Endothelial cell of umbilical vein (primary cell): ENCODE measurements at regions not wholly inside any gene's neighbourhood (a gene's known extent, or its start where the extent isn't known, plus 50 kb on each side); places are given as distances from the start of the nearest gene placed in this dataset.
A peak's percentile ranks its signal among the peaks of the same experiment; 100 is the strongest.

Experiments
- BruUV-seq: library from RNA; stranded (reverse); fragments of 400-500 nt; replicated peaks from 2 replicates; lab custom pipeline; 2021; lab: Mats Ljungman, UMichigan
- CTCF ChIA-PET: fragments of 300-600, 350-600 bp; sonication (Branson Sonifier 250); formaldehyde crosslinking; loops from one replicate; lab custom pipeline; 2021; ENCODE audit warnings: antibody characterized with exemption, inconsistent platforms; lab: Charles Lee
- POLR2A ChIA-PET: fragments of 300-600, 350-600 bp; sonication (Branson Sonifier 250); formaldehyde crosslinking; loops from one replicate; lab custom pipeline; 2021; ENCODE audit warnings: antibody characterized with exemption, inconsistent platforms; lab: Charles Lee
- DNase-seq: peaks from one replicate; pipeline ENCODE4 v3.0.0-alpha.2; 2011; ENCODE audit warnings: low read depth, low spot score
- FAIRE-seq: peaks from 2 replicates; lab custom pipeline; 2011; peaks lifted over from hg19 to GRCh38; lab: Jason Lieb, UNC
- H2AFZ ChIP-seq: 2 replicates; pipeline ENCODE4 v1.6.0; 2012; ENCODE audit warnings: low read depth, low read length, control low read depth, inconsistent platforms
- H3K27ac ChIP-seq: 2 replicates; pipeline ENCODE4 v1.5.1; 2011; ENCODE audit warnings: low read depth, mild to moderate bottlenecking, control low read depth, low read length, moderate library complexity; ENCODE audit not compliant: insufficient read depth
- H3K27me3 ChIP-seq, 2 experiments: 2 replicates each; pipeline versions ENCODE4 v1.6.0 to v1.6.1; 2011; ENCODE audit warnings: low read length in 2 of 2, mixed read lengths in 1 of 2; ENCODE audit not compliant: control insufficient read depth in 2 of 2, insufficient read depth in 2 of 2
- H3K36me3 ChIP-seq, 2 experiments: 2 replicates in 1 of 2; 3 replicates in 1 of 2; pipeline ENCODE4 v1.5.1; 2011; ENCODE audit warnings: low read length in 2 of 2, mild to moderate bottlenecking in 1 of 2, moderate library complexity in 1 of 2; ENCODE audit not compliant: control insufficient read depth in 2 of 2, insufficient read depth in 2 of 2; ENCODE audit errors: extremely low read depth in 1 of 2
- H3K4me1 ChIP-seq: 3 replicates; pipeline ENCODE4 v1.5.1; 2011; ENCODE audit warnings: mild to moderate bottlenecking, low read length; ENCODE audit not compliant: control insufficient read depth, insufficient read depth; ENCODE audit errors: extremely low read depth
- H3K4me2 ChIP-seq: 2 replicates; pipeline ENCODE4 v1.6.1; 2011; ENCODE audit warnings: low read length, control low read depth, mixed read lengths; ENCODE audit not compliant: insufficient read depth
- H3K4me3 ChIP-seq, 3 experiments: fragments of 200-600 bp in 1 of 3; sonication (generic), shearing (Covaris generic) in 1 of 3; replicated peaks in 1 of 3; 2 replicates each; pipeline ENCODE4 v1.5.1; 2011 to 2016; ENCODE audit warnings: control low read depth in 3 of 3, low read length in 3 of 3, mild to moderate bottlenecking in 2 of 3, inconsistent platforms in 1 of 3, low read depth in 1 of 3, moderate library complexity in 1 of 3; ENCODE audit not compliant: insufficient read depth in 1 of 3
- H3K79me2 ChIP-seq: 2 replicates; pipeline ENCODE4 v1.6.0; 2012; ENCODE audit warnings: low read length, inconsistent platforms; ENCODE audit not compliant: control insufficient read depth, insufficient read depth
- H3K9ac ChIP-seq: replicated peaks from 2 replicates; pipeline ENCODE3; 2011; ENCODE audit warnings: low read length, control low read depth; ENCODE audit not compliant: insufficient read depth; ENCODE audit errors: extremely low read depth
- H3K9me1 ChIP-seq: replicated peaks from 3 replicates; pipeline ENCODE4 v1.6.0; 2011; ENCODE audit warnings: mild to moderate bottlenecking, low read length; ENCODE audit not compliant: control insufficient read depth, insufficient read depth; ENCODE audit errors: extremely low read depth
- H3K9me3 ChIP-seq: replicated peaks from 2 replicates; pipeline ENCODE4 v1.5.1; 2012; ENCODE audit warnings: low read length, inconsistent platforms; ENCODE audit not compliant: control insufficient read depth, insufficient read depth
- H4K20me1 ChIP-seq: replicated peaks from 2 replicates; pipeline ENCODE3; 2011; ENCODE audit warnings: mild to moderate bottlenecking, low read length; ENCODE audit not compliant: control insufficient read depth, insufficient read depth; ENCODE audit errors: extremely low read depth
- EZH2 ChIP-seq: IDR thresholded peaks from 2 replicates; pipeline ENCODE4 v1.6.1; 2012; ENCODE audit warnings: borderline replicate concordance, low read depth, mild to moderate bottlenecking, moderate library complexity, low read length, inconsistent platforms; ENCODE audit not compliant: severe bottlenecking
- FOS ChIP-seq: IDR thresholded peaks from 2 replicates; pipeline ENCODE4 v1.6.1; 2011; ENCODE audit warnings: mild to moderate bottlenecking, low read length, moderate library complexity, borderline replicate concordance; ENCODE audit not compliant: insufficient read depth
- GATA2 ChIP-seq: IDR thresholded peaks from 2 replicates; pipeline ENCODE4 v1.7.0; 2011; ENCODE audit warnings: low read depth, mild to moderate bottlenecking, moderate library complexity, mixed read lengths, low read length; ENCODE audit not compliant: insufficient read length, insufficient read depth
- JUN ChIP-seq: IDR thresholded peaks from 2 replicates; pipeline ENCODE4 v1.6.1; 2011; ENCODE audit warnings: borderline replicate concordance, low read depth; ENCODE audit not compliant: insufficient read length, insufficient read depth
- MYC ChIP-seq: IDR thresholded peaks from one replicate; pipeline ENCODE4 v1.6.1; 2011; ENCODE audit warnings: mild to moderate bottlenecking, low read depth, low read length
- POLR2A ChIP-seq: IDR thresholded peaks from 2 replicates; pipeline ENCODE4 v1.6.1; 2012; ENCODE audit warnings: low read depth, mild to moderate bottlenecking, control low read depth, low read length
- POLR2AphosphoS5 ChIP-seq: IDR thresholded peaks from 2 replicates; pipeline ENCODE4 v1.6.1; 2012; ENCODE audit warnings: low read depth, mild to moderate bottlenecking, control low read depth, low read length, moderate library complexity; ENCODE audit not compliant: insufficient read depth
- dilution Hi-C: fragments of 300-500 bp; cut with MboI; formaldehyde crosslinking; loops from one replicate; pipeline ENCODE4 v1.15.0; 2019; ENCODE audit warnings: low sequenced_read_pairs; ENCODE audit not compliant: extremely low pct_ligation_motif_present
- intact Hi-C: fragments of 100-400 bp; cut with micrococcal nuclease; formaldehyde crosslinking; loops from one replicate; pipeline ENCODE4 v1.10.0; 2022
- TF ChIP-seq, protein P1 (sequence below), 2 donors: IDR thresholded peaks; 1 replicate in 1 of 2; 2 replicates in 1 of 2; pipeline ENCODE4 v1.5.1; 2011; ENCODE audit warnings: low read length in 2 of 2, mild to moderate bottlenecking in 2 of 2, moderate library complexity in 2 of 2, control low read depth in 1 of 2, inconsistent platforms in 1 of 2, low read depth in 1 of 2; ENCODE audit not compliant: insufficient read depth in 1 of 2; ENCODE audit errors: extremely low read depth in 1 of 2
- TF ChIP-seq, protein P2 (sequence below): IDR thresholded peaks from 2 replicates; pipeline ENCODE4 v1.6.1; 2011; ENCODE audit not compliant: insufficient read depth, insufficient read length

DNA sequence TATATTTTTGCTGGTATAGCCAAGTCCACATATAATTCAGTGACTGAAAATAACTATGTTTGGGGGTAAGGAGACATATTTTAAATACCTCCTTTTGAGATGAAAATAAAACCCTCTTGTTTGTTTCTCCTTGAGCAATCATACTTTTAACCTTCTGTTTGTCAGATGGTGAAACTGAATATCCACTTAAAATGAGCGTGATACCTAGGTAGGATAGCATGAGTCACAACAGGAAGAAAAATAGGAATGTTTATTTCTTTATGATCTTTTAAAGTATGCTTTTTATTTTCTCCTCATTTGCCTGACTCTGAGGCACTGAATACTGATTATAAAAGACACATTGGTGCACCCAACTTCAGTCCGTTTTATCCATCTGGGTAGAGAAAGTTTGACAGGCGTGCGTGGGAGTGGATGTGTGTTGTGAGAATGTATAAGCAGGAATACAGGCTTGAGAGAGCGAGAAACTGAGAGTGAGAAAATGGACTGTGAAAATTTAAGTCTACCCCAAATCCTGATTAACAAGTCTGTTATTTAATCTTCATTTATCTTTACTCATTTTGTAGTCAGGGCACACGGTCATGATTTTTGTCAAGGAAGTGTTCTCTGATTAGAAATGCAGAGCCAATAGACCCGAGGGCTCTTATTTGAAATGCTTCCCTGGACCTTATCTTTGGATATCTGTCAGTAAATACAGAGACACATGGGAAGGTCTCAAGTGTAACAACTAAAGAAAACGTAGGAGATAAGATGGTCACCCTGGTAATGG lies 62.1 kb upstream of the ANTXR2 start:
- H3K9me3 ChIP-seq: no peaks in the 10 kb centered on the region
- H3K27me3 ChIP-seq: no peaks in the 10 kb centered on the region
- H3K36me3 ChIP-seq: no peaks in the 10 kb centered on the region
- no TSS peak for BruUV-seq
- ChIA-PET POLR2A (no interaction called here), CTCF (interaction anchor here (3.1 kb wide), 1 partner anchor 9 kb away, joined by 10 read pairs; no protein-coding TSS in a partner anchor)
- peaks cover 11% of the 10 kb centered on the region for H3K4me1 ChIP-seq
- H2AFZ ChIP-seq: peak overlapping the region; percentile 71
- no peaks in the 10 kb centered on the region for H3K9me1 ChIP-seq
- H4K20me1 ChIP-seq: no peaks in the 10 kb centered on the region
- H3K4me3 ChIP-seq: no peak overlapping the region
- dilution Hi-C loops (no loop called here), intact Hi-C loops (no loop called here)
- H3K4me2 ChIP-seq: no peak overlapping the region
- DNase-seq: peak; percentile 29
- TF ChIP-seq MYC: no peak
- no peak for TF ChIP-seq JUN
- no peak for TF ChIP-seq POLR2AphosphoS5
- no peak for TF ChIP-seq POLR2A
- TF ChIP-seq, protein P1, sequence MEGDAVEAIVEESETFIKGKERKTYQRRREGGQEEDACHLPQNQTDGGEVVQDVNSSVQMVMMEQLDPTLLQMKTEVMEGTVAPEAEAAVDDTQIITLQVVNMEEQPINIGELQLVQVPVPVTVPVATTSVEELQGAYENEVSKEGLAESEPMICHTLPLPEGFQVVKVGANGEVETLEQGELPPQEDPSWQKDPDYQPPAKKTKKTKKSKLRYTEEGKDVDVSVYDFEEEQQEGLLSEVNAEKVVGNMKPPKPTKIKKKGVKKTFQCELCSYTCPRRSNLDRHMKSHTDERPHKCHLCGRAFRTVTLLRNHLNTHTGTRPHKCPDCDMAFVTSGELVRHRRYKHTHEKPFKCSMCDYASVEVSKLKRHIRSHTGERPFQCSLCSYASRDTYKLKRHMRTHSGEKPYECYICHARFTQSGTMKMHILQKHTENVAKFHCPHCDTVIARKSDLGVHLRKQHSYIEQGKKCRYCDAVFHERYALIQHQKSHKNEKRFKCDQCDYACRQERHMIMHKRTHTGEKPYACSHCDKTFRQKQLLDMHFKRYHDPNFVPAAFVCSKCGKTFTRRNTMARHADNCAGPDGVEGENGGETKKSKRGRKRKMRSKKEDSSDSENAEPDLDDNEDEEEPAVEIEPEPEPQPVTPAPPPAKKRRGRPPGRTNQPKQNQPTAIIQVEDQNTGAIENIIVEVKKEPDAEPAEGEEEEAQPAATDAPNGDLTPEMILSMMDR (IDR thresholded peaks at IDR 0.05; ENCODE audit: extremely low read depth in 1 of 2, insufficient read depth in 1 of 2, low read depth in 1 of 2, low read length in 2 of 2): no peak
- TF ChIP-seq FOS: no peak
- TF ChIP-seq EZH2: no peak
- no peak for TF ChIP-seq GATA2
- TF ChIP-seq, protein P2, sequence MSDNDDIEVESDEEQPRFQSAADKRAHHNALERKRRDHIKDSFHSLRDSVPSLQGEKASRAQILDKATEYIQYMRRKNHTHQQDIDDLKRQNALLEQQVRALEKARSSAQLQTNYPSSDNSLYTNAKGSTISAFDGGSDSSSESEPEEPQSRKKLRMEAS: no peak
- H3K27ac ChIP-seq: no peak overlapping the region
- FAIRE-seq: no peak
- no peak overlapping the region for H3K9ac ChIP-seq
- H3K79me2 ChIP-seq: no peaks in the 10 kb centered on the region
